Activated CD8-positive, alpha-beta memory T cell treated with anti-CD3 and anti-CD28 coated beads, Interleukin-2, amount 50 U/mL, for 4 hours (primary cell): ENCODE measurements at regions not wholly inside any gene's neighbourhood (a gene's known extent, or its start where the extent isn't known, plus 50 kb on each side); places are given as distances from the start of the nearest gene placed in this dataset.

Experiments
- DNase-seq: peaks from one replicate; pipeline ENCODE4 v3.0.0-alpha.2; 2020

DNA sequence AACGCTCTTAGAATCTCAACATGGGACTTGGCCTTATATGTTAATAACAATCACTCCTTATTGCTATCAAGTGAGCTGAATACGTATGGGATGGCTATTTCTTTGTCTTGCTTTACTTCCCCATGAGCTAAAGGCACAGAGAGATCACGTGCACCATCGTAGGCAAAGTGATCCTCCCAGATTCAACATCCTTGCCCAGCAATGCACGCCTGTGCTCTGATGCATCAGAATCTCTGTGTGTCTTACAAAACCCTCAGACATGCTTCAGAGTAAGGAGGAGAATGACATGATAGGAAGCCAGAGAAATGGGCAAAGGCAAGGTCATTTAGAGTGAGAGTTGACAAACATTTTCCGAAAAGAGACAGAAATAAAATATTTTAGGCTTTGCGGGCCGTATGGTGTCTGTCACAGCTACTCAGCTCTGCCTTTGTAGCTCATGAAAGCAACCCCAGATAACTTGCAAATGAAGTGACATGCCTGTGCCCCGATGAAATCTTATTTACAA, 277.6 kb upstream of the CDH4 start:
- DNase-seq = no peak

DNA sequence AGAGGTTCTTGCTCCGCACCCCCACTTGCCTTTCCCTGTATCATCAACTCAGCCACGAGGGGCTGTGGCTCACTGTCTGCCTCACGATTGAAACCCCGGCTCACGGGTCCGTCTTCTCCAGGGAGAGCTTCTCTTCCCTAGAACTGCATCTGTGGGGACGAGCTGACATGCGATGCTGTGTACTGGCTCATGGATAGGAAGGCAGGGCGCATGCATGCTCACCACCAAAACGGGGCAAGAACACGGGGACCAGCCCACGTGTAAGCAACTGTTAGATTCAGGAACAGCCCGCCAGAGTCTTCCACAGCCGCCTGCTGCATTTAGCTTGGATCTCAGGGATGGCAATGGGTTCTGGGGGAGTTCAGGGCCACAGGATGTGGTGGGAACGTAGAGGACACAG, 275.9 kb upstream of the CDH4 start:
- no peak for DNase-seq

DNA sequence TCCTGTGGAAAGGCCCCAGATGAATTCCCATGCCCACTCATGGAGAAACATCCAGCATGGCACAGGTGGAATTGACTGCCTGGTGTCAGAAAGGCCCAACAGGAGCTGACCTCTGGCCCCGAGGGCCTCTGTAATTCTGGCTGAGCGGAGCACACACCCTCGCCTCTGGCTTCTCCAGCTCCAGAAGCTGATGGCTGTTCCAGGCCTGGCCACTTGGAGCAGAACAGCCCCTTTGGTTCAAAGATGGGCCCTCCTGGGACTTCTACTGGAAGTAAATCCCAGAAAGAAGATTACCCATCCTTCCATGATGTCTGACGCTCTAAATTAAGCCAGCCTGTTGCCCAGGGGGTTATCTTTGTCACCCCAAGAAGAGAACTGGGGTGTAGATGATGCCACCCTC, 275.1 kb upstream of the CDH4 start:
- DNase-seq = no peak

DNA sequence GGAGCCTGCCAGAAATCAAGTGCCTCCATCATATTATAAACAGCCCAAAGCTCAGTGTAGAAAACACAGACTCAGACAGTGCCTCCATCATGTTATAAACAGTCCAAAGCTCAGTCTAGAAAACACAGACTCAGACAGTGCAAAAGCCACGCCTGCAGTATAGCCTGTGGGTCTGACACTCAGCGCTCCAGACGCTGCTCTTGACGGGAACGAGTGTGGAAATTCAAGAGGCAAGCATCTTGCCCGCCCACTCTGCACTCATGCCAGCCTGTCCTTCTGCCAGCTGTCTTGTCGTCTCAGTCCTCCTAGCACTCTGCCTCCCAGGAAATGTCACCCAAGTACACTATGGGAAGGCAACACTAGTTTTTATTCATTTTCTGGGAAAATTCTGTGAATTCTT, 274.2 kb upstream of the CDH4 start:
- no peak for DNase-seq

DNA sequence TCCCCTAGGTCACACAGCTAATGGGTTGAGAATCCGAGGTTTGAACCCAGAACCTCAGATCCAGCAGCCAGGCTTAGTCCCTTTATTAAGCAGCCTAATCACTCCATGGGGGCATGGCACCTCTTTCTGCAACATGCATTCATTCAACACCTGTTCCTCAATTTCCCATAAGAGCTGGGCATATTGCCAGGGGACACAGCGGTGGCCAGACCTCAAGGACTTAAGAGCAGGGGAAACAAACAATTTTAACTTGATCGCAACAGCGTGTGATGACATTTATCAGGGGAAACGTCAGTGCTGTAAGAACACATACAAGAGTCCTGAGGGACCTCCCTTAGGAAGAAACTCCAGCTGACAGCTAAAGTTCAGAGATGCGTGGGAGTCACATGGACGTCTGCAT, 267.4 kb upstream of the CDH4 start:
- no peak for DNase-seq

DNA sequence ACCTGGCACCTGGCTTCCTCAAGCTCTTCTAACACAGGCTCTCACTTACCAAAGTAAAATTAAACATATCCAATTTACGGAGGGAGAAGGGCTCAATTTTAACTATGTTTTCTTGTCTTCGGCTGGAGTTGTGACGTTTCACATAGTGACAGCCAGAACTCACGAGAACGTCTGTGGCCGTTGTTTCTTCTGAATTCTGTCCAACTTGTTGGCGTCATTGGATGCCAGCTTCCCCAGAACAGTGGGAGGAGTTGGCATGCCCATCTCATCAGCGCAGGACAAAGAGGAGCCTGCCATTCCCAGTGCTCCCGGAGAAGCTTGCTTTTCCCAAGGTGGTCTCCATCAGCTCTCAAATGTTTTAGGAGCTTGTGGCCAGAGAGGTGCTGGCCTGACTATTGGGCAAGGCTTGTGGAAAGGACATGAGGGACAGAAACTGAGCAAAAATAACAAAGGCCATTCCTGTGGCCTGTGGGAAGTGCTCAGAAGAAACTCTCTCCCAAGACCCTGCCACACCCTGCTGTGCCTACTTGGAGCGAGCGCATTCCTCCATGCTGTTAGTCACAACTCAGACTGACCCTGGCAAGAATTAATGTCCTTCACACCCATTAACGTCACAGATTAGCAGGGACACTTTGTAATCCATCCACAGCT, 265.4 kb upstream of the CDH4 start:
- DNase-seq = no peak

DNA sequence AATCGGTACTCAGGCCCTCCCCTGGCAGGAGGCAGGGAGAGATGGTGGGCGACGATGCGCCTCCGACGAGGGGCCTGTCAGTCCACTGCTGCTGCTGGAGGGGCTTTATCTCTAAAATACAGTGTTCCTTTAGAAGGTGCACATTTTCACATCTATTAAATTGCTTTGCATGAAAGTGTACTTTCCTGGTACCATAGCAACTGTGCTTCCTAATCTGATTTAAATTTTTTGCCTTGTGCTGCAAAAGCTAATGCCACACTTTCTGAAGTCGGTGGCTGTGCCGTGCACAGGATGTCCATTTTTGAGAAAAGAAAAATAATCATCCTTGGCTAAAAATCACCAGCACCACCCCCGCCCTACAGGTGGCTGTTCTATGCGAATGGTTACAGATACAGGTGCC, 262.0 kb upstream of the CDH4 start:
- no peak for DNase-seq

DNA sequence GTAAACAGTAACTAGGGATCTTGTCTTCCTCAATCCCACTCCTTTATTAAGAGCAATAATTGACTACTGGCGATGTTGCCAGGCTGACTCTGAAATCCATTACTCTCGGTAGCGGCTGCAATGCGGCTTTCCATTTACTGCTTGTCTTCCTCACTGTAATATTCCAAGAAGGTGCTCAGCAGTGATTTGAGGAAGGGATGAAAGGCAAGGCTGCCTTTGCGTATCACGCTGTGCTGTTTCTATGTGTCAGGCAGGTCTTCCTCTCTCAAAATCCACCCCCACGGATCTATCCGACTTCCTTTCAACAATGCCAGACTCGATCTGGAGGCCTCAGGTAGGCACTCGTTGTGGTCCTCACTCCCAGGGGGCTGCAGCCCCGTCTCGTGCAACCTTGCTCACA, 261.4 kb upstream of the CDH4 start:
- no peak for DNase-seq

DNA sequence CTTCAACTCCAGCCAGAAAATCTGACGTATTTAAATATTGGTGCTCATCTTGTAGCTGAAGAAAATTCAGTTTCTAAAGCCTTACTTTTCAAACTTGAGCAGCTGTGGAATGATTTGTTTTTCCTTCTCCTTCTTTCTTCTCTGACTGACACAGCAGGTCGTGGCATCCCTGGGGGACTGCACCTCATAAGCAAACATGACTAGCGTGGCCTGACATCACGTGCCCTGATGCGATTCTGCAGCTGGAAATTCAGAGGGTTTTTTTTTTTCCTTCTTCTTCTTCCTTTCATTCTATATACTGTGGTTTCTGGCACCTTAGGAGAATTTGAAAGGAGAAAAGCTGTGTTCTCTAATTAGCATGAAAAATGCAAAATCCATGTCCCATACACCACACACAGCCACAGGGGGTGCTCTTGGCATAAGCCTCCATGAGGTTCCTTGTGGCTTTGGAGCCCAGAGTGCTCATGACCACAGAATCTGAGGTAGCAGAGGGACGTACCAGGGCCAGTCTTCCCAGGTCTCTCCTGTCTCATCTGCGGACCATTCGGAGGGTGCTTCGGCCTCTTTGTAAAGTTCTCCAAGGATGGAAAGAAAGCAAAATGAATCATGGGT, 258.5 kb upstream of the CDH4 start:
- no peak for DNase-seq

DNA sequence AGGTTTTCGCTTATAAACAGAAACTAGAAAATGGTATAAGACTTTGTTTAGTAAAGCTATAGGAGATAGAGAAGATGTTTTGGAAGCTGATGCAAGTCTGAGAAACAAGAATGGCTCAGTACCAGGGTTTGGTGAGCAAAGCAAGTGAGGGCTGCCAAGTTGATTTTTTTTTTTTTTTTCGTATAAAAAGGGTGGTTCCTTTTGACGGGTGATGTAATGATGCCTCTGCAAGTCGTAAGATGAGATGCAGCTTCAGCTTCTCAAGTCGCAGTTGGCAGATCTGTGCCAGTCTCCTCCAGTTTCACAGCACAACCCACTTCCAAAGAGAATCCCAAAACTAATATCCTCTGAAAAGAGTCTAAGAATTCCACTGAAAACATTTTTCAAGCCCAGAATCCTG, 252.8 kb upstream of the CDH4 start:
- no peak for DNase-seq

DNA sequence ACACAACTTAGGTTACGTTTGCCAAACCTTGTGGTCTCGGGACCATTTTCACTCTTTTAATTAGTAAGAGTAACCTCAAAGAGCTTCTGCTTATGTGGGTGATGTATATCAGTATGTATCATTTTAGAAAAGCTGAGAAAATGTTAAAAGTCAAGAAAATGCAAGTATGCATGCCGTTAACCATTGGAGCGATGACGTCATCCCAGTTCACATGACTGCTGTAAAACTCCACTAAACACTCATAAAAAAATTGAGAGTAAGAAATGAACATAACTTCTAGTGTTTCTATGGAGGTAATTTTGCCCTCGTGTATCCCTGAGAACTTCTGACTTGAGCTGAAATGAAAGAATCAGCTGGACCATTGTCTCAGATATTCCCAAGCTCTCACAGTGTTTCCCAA, 250.0 kb upstream of the CDH4 start:
- no peak for DNase-seq

DNA sequence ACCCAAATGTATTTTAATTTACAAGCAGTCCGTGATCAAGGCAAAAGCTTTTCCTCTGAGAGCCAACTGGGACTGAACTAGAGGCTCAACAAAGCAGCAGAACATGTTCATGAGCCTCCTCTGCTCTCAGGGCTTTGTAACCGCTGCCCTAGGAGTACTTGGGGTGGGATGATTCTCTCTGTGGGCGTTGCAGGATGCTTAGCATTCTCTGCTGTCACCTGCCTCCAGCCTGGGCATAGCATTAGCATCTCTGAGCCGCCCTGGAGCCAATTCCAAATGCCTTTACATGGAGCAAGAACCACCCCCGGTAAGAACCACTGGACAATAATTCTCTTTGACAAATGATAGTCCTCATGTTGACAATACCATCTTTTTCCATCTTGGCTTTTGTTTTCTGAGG, 237.6 kb upstream of the CDH4 start:
- no peak for DNase-seq

DNA sequence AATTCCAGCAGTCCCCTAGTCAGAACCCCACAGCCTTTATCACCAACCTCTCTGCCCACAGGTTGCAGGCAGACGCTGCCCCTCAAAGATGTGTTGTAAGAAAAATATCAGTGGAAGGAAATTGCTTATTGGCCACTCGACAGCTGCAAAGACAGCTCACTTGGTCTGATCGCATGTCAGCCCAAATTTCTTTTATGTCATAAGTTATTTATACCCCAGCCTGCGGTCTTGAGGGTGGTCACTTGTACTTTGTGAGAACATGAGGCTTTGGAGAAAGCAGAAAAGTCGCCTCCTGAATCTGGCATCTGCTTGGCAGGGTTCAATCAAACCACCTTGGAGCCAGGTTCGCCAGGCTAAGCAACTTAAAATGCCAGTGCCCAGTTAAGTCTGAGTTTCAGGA, 236.5 kb upstream of the CDH4 start:
- no peak for DNase-seq

DNA sequence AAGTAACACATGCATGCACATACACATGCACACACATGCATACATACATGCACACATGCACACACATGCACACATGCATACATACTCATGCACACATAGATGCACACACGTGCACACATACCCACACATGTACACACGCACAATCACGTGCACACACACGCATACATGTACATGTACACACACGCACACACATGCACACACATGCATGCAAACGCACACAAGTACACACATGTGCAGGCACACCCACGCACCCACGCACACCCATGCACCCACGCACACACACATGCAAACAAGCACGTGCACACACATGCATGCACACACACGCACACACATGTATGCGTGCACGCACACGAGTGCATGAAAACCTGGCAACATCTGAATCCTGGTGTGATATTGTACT, 232.7 kb upstream of the CDH4 start:
- DNase-seq = no peak

DNA sequence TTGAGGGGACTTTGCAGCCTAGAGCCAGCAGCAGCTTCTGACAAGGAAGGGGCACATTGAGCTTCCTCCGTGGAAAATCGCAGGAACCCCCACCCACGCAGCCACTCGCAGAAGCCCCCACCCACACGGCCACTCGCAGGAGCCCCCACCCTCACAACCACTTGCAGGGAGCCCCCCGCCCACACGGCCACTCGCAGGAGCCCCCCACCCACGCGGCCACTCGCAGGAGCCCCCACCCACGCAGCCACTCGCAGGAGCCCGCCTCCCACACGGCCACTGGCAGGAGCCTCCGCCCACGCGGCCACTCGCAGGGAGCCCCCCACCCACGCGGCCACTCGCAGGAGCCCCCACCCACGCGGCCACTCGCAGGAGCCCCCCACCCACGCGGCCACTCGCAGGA, 228.4 kb upstream of the CDH4 start:
- no peak for DNase-seq

DNA sequence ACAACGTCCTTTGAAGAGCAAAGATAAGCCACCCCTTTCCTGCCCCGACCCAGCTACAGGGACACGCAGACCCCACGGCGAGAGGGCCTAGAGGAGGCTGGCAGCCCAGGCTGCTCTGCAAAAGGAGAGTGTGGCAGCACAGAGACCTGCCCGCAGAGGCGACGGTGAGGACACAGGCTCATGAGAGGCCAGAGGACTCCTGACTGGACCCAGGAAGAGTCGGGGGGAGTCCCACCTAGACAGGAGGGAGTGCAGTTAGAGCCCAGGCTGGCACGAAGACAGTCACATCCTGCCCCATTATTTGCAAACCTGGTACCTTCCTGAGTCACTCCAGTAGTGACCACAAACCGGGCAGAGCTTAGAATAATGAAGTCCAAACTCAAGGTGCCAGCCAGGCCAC, 227.7 kb upstream of the CDH4 start:
- DNase-seq = no peak

DNA sequence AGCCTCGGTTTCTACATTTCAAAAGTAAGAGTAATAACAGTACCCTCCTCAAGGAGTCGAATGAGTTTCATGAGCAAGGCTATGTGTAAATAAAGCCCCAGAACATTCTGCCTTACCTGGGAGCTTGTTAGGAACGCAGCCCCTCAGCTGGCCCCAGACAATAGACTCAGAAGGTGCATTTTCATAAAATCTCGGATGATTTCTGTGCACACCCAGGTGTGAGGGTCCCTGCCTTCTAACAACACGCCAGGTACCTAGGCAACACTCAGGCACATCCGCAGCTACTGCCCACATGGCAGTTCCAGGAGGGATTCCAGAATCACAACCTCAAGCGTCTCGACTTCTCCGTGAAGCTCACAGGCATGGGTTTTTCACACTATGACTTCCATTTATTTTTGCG, 226.5 kb upstream of the CDH4 start:
- DNase-seq = no peak

DNA sequence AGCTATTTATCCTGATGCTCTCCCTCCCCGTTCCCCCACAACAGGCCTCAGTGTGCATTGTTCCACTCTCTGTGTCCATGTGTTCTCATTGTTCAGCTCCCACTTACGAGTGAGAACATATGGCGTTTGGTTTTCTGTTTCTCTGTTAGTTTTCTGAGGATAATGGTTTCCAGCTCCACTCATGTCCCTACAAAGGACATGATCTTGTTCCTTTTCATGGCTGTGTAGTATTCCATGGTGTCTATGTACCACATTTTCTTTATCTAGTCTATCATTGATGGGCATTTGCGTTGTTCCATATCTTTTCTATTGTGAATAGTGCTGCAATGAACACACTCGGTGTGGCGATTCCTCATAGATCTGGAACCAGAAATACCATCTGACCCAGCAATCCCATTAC, 225.9 kb upstream of the CDH4 start:
- no peak for DNase-seq

DNA sequence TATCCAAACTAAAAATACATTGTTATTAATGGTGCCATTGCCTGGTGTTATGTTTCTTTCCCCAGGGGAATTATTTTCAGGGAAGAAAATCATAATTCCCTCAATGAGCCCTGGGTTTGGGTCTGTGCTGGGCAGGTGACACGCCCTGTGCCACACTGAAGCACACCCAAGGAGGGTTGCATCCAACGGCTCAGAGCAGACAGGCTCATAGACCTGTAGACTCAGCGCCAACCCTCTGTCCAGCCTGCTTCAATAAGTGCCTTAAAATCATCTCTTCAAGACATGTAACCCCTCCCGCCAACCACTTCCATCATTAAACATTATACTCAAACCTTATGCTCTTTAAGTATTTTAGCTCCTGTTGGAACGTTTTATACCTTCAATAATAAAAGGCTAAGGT, 225.3 kb upstream of the CDH4 start:
- no peak for DNase-seq

DNA sequence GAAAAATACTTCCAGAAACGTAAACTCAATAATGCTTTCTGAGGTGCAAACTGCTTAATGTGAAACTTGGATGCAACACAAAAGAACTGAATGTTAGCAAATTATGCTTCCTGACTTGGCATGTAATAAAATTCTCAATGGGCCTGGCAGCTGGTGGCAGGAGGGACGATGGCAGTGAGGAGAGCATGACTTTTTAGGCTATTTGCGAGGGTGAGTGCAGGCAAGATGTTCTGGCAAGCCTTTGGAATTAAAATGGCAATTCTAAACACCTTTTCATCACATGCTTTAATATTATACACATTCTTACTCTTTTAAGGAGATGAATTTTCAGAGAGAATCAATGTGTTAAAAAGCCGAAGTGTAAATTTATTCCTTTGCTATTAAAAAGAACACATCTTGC, 224.8 kb upstream of the CDH4 start:
- no peak for DNase-seq

DNA sequence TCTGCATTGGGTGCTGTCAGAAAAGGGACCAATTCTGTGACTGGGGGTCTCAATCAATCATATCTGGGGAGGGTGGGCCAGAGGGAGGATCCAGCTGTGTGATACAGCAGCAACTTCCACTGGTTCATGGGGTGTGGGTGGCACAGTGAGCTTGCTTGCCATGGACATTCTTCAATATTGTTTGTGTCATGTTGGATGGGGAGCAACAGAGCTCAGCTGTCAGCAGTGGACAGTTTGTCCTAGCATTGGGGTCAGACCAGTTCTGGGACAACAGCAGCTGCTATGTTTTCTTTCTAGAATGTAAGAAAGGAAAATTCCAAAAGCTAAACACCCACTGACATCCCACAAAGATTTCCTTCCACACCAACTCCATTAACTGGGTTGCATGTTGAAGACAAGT, 221.9 kb upstream of the CDH4 start:
- no peak for DNase-seq

DNA sequence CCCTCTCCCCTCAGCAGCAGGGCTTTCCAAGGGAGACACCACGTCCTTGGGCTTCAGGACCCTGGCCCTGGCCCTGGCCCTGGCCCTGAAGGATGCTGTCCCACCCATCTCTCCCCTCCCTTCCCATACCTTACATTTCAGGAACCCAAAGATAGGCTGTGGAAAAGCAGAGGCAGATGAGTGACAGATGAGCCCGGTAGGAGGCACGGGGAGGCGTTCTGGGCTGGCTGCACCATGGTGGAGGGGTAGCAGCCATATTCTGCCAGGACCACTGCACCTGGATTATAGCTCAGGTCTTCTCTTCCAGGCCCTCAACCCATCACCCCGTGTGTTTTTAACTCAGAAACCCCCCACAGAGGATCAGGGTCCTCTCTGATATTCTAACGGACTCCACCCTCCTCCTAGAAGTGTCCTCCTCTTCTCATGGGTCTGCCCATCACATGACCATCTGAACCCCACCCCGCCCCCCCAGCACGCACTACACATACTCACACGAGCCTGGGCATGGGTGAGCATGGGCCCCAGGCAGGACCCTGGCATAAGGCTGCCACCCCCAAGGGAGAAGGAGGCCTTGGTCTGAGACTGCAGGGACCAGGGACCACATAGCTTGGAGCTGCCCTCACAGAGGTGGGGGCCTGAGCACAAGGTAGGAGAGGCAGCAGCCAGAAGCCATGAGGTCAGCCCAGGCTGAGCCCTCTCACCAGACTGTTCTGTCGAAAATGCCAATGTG, 220.8 kb upstream of the CDH4 start:
- DNase-seq = no peak

DNA sequence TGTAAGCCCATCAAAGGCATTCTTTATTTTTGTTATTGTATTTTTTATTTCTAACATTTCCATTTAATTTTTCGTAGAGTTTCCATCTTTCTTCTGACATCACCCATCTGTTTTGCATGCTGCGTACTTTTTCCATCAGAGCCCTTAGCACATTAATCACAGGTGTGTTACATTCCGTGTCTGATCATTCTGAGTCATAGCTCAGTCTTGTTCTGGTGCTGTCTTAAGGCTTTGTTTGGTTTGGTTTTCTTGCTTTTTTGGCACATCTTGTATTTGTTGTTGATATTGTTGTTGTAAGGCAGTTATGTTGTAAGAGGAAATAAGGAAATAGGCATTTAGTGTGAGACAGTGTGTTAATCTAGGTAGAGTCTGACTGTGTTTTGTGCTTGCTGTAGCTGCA, 214.6 kb upstream of the CDH4 start:
- no peak for DNase-seq

DNA sequence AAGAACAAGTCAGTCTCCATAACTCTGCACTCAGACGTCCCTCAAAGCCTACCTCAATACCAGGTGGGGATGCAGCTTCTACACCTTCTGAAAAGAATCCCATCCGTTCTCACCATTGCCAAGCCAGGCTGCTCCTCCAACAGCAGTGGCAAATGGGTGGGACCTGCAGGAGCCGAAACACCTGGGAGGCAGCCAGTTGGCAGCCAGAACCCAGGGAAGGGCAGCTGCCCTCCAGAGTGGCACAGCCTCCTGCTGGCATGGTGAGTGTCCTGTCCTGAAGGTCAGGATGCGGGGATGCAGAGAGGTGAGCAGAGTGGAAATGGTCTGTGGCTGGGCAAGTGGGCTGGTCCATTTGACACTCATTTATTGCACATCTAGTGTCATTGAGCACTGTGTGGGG, 210.6 kb upstream of the CDH4 start:
- no peak for DNase-seq
